T-helper 1 cell (primary cell): ENCODE measurements at regions not wholly inside any gene's neighbourhood (a gene's known extent, or its start where the extent isn't known, plus 50 kb on each side); places are given as distances from the start of the nearest gene placed in this dataset.
"Not testable (repeated sequence)": the region's sequence is repeated elsewhere in the genome, so short reads cannot be mapped to it uniquely, and the experiment has no call there.

ENCODE experiments used
- DNase-seq, 5 donors: peaks; one replicate each; pipeline ENCODE4 v3.0.0-alpha.2; 2012 to 2020

GRCh38 chr1:98188774-98189173 lies 267.9 kb upstream of the DPYD start:
- no peak for DNase-seq

- DNase-seq: no peak
These were observed 264.0 kb upstream of the DPYD start for GRCh38 chr1:98184856-98185255.

GRCh38 chr1:98181036-98181764 lies 260.4 kb upstream of the DPYD start:
- no peak for DNase-seq

DNA sequence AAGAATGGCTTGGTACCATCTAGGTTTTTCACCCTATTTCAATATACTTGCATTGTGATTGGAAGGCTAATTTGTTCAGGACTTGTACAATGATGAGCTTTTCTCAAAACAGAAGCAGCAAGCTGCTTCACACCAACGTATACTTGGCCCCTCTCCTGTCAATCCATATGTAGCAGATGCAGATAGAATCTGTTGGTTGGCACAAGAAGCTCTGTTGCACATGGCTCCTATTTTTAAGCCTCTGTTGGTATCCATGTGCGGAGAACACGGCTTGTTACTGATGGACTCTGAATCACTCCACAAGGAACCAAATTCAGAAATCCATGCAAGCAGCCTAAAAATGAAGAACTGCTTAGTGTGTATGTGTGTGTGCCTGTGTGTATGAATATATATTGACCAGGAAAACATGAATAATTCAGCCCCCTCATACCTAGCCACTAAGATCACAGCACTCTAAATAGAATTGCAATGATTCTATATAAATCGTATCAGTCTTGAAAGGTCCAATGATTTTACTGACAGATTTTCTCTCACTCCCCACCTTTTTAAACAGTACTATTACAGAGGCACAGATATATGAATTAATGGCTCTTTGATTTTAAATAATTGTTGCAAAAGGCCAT lies 258.4 kb upstream of the DPYD start:
- DNase-seq: no peak

GRCh38 chr1:98177751-98178150 lies 256.9 kb upstream of the DPYD start:
- no peak for DNase-seq

- DNase-seq: no peak
These were observed 256.1 kb upstream of the DPYD start for GRCh38 chr1:98176936-98177335.

DNA sequence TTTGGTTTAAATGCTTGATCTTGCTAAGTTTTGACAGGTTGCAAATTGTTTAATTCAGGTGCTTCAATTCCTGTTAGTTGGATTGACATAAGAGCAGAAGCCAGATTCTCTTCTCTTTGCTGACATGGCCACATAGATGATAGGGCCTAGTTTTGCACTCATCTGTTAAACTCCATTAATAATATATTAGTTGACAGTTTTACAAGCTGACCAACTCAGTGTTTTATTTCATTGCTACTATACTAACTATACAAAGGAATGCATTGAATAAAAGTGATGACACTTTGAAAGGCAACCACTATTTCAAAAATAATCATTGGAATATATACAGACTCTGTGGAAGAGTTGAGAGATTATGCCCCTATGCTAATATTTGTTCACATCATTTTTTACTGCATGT lies 255.6 kb upstream of the DPYD start:
- DNase-seq: no peak

GRCh38 chr1:98172578-98172977 lies 251.7 kb upstream of the DPYD start:
- DNase-seq: no peak

DNA sequence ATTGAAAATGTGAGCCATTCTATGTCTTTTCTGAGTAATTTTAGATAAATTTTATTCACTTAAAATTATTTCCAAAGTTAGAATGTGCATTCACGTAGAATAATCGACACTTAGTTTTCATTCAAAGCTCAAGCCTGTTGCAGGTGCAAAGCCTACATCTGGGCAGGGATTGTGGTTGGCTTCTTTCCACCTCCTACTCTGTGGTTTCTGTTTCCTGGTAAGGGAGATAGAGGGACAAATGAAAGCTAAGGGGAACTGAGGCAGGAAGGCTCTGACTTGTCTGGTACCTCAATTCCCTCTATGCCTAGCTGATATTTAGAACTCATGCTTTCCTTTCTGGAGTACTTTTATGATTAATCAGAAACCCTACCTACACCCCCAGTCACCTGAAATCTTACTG lies 251.2 kb upstream of the DPYD start:
- DNase-seq: no peak

DNA sequence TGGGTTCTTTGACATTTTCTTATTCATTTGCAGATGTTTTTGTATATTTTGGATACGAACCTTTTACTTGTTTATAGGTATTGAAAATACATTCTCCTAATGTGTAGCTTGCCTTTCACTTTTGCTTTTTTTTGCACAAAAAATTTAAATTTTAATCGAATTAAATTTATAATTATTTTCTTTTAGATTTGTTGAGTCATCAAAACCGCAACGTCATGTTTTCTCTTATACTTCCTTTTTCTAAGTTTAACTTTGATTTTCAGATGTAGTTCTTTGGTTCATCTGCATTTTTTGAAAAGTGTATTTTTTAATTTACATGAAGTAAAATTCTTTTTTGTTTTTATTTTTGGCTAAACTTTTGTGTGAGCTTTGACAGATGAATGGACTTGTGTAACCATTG lies 243.7 kb upstream of the DPYD start:
- DNase-seq: no peak

DNA sequence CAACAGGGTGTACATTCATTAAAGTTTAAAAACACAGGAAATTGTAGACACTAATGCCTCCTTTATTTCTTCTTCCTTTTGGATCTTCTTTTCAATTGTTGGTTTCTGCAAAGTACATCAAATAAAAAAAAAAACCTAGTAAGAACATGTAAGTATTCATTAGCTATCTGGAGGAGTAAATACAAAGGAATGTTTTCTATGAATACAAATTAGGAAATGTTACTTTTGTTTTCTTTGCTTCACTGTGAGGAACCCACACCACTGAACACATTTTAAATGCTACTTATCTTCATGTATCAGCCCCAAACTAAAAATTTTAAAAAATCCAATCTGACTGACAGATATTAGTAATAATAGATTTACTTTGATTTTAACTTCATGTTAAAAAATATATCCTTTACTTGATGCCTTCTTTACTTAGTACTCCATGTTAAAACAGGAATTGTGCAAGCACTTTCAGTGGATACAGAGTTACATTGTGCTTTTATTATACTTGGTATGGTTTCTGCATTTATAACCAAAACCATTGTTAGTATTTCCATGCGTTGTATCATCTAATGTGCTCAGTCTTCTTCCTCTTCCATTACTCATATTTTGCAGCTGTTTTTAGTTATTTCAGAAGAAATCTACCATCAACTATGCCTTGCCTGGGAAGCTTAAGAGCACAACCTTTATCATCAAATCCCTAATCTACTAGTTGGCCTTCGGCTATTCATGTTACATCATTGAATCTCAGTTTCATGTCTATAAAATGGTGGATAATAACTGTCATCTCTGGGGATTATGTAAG lies 236.9 kb upstream of the DPYD start:
- DNase-seq: no peak

GRCh38 chr1:98147280-98147679 lies 226.4 kb upstream of the DPYD start:
- DNase-seq: no peak

- no peak for DNase-seq
These were observed 224.8 kb upstream of the DPYD start for GRCh38 chr1:98145655-98146054.

- DNase-seq: no peak
These were observed 222.6 kb upstream of the DPYD start for GRCh38 chr1:98143403-98143802.

- no peak for DNase-seq
These were observed 212.3 kb upstream of the DPYD start for GRCh38 chr1:98133131-98133530.

DNA sequence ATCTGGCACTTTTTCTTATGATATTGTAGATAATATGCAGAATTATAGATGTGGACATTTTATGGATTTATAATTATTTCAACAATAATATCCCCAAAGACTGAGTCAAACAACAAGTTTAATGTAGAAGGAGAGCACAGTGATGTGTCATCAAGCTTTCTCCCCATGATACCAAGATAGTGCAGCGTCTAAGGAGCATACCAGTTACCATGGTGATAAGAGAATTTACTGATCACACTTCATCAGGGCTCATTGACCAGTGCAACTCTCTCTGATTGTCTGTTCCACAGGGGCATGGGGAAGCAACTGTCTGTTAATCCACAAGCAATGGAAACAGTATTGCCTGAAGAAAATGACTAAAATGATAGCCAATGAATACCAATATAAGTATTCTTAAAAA lies 209.6 kb upstream of the DPYD start:
- DNase-seq: no peak

DNA sequence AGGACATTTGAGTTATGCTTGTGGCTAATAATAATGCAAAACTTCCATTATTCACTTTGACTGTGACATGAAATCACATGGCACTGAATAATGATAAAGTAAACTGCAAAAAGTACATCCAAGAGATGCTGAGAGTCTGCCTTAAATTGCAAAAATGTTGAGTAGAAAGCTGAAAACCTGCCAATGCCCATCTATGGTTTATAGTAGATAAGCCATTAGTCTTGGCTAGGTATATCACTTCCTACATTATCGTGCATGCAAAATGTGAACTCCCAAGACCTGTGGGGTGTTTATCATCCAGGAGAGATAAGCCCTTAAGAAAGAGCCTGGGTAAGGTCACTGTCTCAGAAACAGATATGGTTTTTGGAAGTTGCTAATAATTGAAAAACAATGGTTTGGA lies 208.7 kb upstream of the DPYD start:
- no peak for DNase-seq

DNA sequence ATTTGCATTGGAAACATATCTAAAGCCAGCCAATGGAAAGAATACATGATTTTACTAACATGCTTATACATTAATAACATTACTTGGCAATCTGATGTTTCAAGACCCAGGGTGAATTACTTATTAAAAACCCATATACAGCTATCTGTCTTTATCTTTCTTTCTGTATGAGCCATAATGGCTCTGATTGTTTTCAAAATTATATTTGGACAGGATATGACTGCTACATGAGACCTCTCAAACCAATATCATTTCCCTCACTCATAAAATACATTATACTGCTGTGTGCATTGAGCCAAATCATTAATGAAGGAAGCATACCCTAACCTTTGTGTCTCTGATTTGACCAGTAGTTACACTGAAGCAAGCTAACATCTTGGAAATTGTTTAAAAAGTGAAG lies 205.9 kb upstream of the DPYD start:
- no peak for DNase-seq

DNA sequence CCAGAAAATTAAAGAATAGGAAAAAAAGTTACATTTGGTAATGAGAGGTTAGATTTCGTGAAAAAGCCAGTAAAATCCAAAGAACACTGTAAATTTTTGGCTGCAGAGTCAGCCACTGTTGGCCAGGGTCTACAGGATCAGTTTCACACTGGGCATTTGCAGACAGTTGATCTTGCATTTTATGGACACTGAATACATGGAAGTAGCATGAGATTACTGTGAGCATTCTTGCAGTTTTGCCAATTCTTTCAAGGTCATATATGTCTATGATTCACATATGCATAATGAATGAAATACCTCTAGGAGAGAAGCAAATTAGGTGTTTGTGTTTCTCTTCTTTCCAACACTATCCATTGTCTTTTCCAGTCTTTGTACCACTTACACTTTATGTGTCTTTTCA lies 200.8 kb upstream of the DPYD start:
- no peak for DNase-seq

- no peak for DNase-seq
These were observed 199.0 kb upstream of the DPYD start for GRCh38 chr1:98119796-98120195.

DNA sequence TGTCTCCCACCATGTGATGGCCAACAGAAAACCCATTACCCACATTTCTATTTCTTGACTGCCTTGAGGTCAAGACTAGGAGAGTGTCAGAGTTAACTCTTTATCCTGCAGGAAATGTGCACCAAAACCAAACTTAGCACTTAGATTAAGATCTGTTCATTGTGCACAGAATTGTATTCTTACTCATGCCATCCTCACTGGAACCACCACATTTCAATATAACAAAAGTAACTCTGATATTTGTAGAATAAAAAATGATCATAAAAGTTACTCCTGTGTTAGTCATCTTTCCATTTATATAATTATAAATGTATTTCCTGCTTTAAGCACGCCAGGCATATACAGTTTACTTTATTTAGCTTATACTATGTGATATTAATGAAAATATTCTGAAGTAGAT lies 193.0 kb upstream of the DPYD start:
- no peak for DNase-seq

GRCh38 chr1:98112626-98113025 lies 191.8 kb upstream of the DPYD start:
- DNase-seq: no peak

DNA sequence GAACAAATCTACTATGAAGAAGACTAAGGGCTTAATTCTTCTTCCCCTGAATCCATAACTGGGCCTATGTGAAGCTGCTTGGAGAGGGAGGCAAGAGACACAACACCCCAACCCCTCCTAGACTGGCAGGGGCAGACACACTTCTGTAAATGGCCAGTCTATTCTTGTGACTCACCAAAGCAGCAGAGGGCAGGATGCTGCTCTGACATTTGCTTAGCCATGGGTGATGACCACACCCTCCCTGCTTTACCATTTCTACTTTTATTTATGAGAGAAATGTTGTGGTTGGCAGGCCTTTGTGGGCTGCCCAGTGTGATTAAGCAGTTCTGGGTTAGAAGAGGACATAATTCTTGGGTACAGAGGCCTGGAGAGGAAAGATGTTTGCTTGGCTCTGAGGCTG lies 189.8 kb upstream of the DPYD start:
- DNase-seq: no peak

- DNase-seq: not testable (repeated sequence)
These were observed 187.5 kb upstream of the DPYD start for GRCh38 chr1:98108378-98108777.
